ENCODE measurements at regions not wholly inside any gene's neighbourhood (a gene's known extent, or its start where the extent isn't known, plus 50 kb on each side); places are given as distances from the start of the nearest gene placed in this dataset.

GRCh38 chr15:78691167-78691850, 50.3 kb upstream of the CHRNB4 start:
- H3K9me3 ChIP-seq (ENCODE audit: control insufficient read depth in 5 of 5, low read length in 5 of 5): no peaks in the 10 kb centered on the region
- peaks cover 0 to 4% (median 0%) of the 10 kb centered on the region in 5 donors for H3K27me3 ChIP-seq (ENCODE audit: control insufficient read depth in 5 of 5, insufficient read depth in 4 of 5, low read length in 5 of 5)
- peaks cover 0 to 20% (median 5%) of the 10 kb centered on the region in 5 donors for H3K4me1 ChIP-seq (ENCODE audit: control insufficient read depth in 5 of 5, insufficient read depth in 5 of 5, low read length in 5 of 5)
- no peak overlapping the region for H3K27ac ChIP-seq (ENCODE audit: low read depth, low read length)
- no peak overlapping the region for H3K4me3 ChIP-seq (ENCODE audit: low read depth in 1 of 5, low read length in 5 of 5)
- H3K36me3 ChIP-seq (ENCODE audit: control insufficient read depth in 5 of 5, insufficient read depth in 5 of 5, low read length in 5 of 5): no peaks in the 10 kb centered on the region
- H3K9ac ChIP-seq (ENCODE audit: low read length in 5 of 5): peak overlapping the region in 1 of 5 donors; percentile 21
